H9 (cell line): ENCODE measurements at regions not wholly inside any gene's neighbourhood (a gene's known extent, or its start where the extent isn't known, plus 50 kb on each side); places are given as distances from the start of the nearest gene placed in this dataset.

Experiments
- DNase-seq: peaks from one replicate; pipeline ENCODE4 v3.0.0-alpha.2; 2017
- H2AFZ ChIP-seq: one replicate; pipeline ENCODE4 v1.6.1; 2013; ENCODE audit warnings: mild to moderate bottlenecking, low read length, control low read depth, moderate library complexity
- H2AK5ac ChIP-seq: 2 replicates; pipeline ENCODE4 v1.6.1; 2013; ENCODE audit warnings: low read length, control low read depth, mixed read lengths; ENCODE audit not compliant: insufficient read length
- H2BK120ac ChIP-seq: one replicate; pipeline ENCODE4 v1.6.1; 2013; ENCODE audit warnings: low read depth, mild to moderate bottlenecking, low read length, control low read depth, inconsistent platforms; ENCODE audit not compliant: poor library complexity, severe bottlenecking
- H2BK12ac ChIP-seq: 2 replicates; pipeline ENCODE4 v1.6.1; 2013; ENCODE audit warnings: low read length, control low read depth, mixed read lengths, low read depth; ENCODE audit not compliant: insufficient read length
- H2BK15ac ChIP-seq: 2 replicates; pipeline ENCODE4 v1.6.1; 2013; ENCODE audit warnings: low read depth, low read length, control low read depth
- H2BK20ac ChIP-seq: one replicate; pipeline ENCODE4 v1.6.1; 2013; ENCODE audit warnings: low read depth, mild to moderate bottlenecking, low read length, control low read depth, inconsistent platforms; ENCODE audit not compliant: poor library complexity, severe bottlenecking
- H2BK5ac ChIP-seq: 2 replicates; pipeline ENCODE4 v1.6.1; 2013; ENCODE audit warnings: low read length, control low read depth, mixed read lengths; ENCODE audit not compliant: insufficient read length
- H3K14ac ChIP-seq: 2 replicates; pipeline ENCODE4 v1.6.1; 2013; ENCODE audit warnings: low read length, control low read depth; ENCODE audit not compliant: insufficient read depth
- H3K18ac ChIP-seq: 2 replicates; pipeline ENCODE4 v1.6.1; 2013; ENCODE audit warnings: low read depth, mild to moderate bottlenecking, mixed read lengths, low read length, control low read depth; ENCODE audit not compliant: insufficient read length
- H3K23ac ChIP-seq: 2 replicates; pipeline ENCODE4 v1.6.1; 2013; ENCODE audit warnings: low read length, control low read depth, mixed read lengths, low read depth; ENCODE audit not compliant: insufficient read length
- H3K23me2 ChIP-seq: 2 replicates; pipeline ENCODE4 v1.6.1; 2013; ENCODE audit warnings: low read depth, mild to moderate bottlenecking, mixed read lengths, low read length, control low read depth; ENCODE audit not compliant: insufficient read length, poor library complexity, severe bottlenecking
- H3K27ac ChIP-seq: 2 replicates; pipeline ENCODE4 v1.5.1; 2013; ENCODE audit warnings: low read length, control low read depth, mixed read lengths, low read depth; ENCODE audit not compliant: insufficient read length
- H3K27me3 ChIP-seq: 2 replicates; pipeline ENCODE4 v1.6.1; 2013; ENCODE audit warnings: low read length, control low read depth, inconsistent platforms; ENCODE audit not compliant: insufficient read depth
- H3K4ac ChIP-seq: 2 replicates; pipeline ENCODE4 v1.6.1; 2013; ENCODE audit warnings: low read depth, mild to moderate bottlenecking, control low read depth, inconsistent platforms, low read length, moderate library complexity
- H3K4me1 ChIP-seq: 2 replicates; pipeline ENCODE4 v1.6.1; 2013; ENCODE audit warnings: low read length, control low read depth, inconsistent platforms; ENCODE audit not compliant: insufficient read depth
- H3K4me2 ChIP-seq: 2 replicates; pipeline ENCODE4 v1.6.1; 2013; ENCODE audit warnings: low read length, control low read depth, mixed read lengths; ENCODE audit not compliant: insufficient read length, insufficient read depth
- H3K56ac ChIP-seq: 2 replicates; pipeline ENCODE4 v1.6.1; 2013; ENCODE audit warnings: low read depth, mild to moderate bottlenecking, mixed read lengths, low read length, control low read depth; ENCODE audit not compliant: insufficient read length
- H3K79me1 ChIP-seq: 2 replicates; pipeline ENCODE4 v1.6.1; 2013; ENCODE audit warnings: low read depth, mild to moderate bottlenecking, moderate library complexity, low read length, control low read depth, inconsistent platforms; ENCODE audit not compliant: insufficient read depth, poor library complexity, severe bottlenecking
- H3K79me2 ChIP-seq: 2 replicates; pipeline ENCODE4 v1.6.1; 2013; ENCODE audit warnings: low read length, control low read depth, inconsistent platforms; ENCODE audit not compliant: insufficient read depth
- H3K9ac ChIP-seq: 2 replicates; pipeline ENCODE4 v1.6.1; 2013; ENCODE audit warnings: low read length, control low read depth, mixed read lengths; ENCODE audit not compliant: insufficient read length; ENCODE audit errors: extremely low read depth
- H3K9me3 ChIP-seq: one replicate; pipeline ENCODE4 v1.6.1; 2013; ENCODE audit warnings: low read depth, low read length, inconsistent platforms; ENCODE audit not compliant: control insufficient read depth
- H3T11ph ChIP-seq: one replicate; pipeline ENCODE4 v1.6.1; 2013; ENCODE audit warnings: mild to moderate bottlenecking, low read length, control low read depth, inconsistent platforms
- H4K20me1 ChIP-seq: one replicate; pipeline ENCODE4 v1.6.1; 2013; ENCODE audit not compliant: control insufficient read depth, insufficient read length, insufficient read depth
- H4K5ac ChIP-seq: 2 replicates; pipeline ENCODE4 v1.6.1; 2013; ENCODE audit warnings: low read depth, mild to moderate bottlenecking, mixed read lengths, low read length, control low read depth; ENCODE audit not compliant: insufficient read length
- H4K8ac ChIP-seq: replicated peaks from 2 replicates; pipeline ENCODE4 v1.6.1; 2013; ENCODE audit warnings: low read length, control low read depth, mixed read lengths, low read depth; ENCODE audit not compliant: insufficient read length
- H4K91ac ChIP-seq: 2 replicates; pipeline ENCODE4 v1.6.1; 2013; ENCODE audit warnings: low read depth, mild to moderate bottlenecking, moderate library complexity, mixed read lengths, low read length, control low read depth; ENCODE audit not compliant: insufficient read length
- H3K27ac Mint-ChIP-seq, 3 experiments: 2 replicates in 2 of 3; 3 replicates in 1 of 3; pipeline ENCODE4 v1.8.0; 2020 to 2021; ENCODE audit warnings: mixed read lengths in 3 of 3, mild to moderate bottlenecking in 1 of 3, moderate library complexity in 1 of 3
- H3K27me3 Mint-ChIP-seq: 2 replicates; pipeline ENCODE4 v1.8.0; 2021; ENCODE audit warnings: low read depth, mild to moderate bottlenecking, moderate library complexity, mixed read lengths
- H3K36me3 Mint-ChIP-seq, 3 experiments: 2 replicates in 2 of 3; 3 replicates in 1 of 3; pipeline ENCODE4 v1.8.0; 2020 to 2021; ENCODE audit warnings: low read depth in 3 of 3, mixed read lengths in 3 of 3; ENCODE audit not compliant: insufficient read depth in 1 of 3
- H3K4me1 Mint-ChIP-seq, 2 experiments: 2 replicates each; pipeline ENCODE4 v1.8.0; 2020; ENCODE audit warnings: mixed read lengths in 2 of 2
- H3K4me3 Mint-ChIP-seq, 2 experiments: 2 replicates in 1 of 2; 3 replicates in 1 of 2; pipeline ENCODE4 v1.8.0; 2020 to 2021; ENCODE audit warnings: mild to moderate bottlenecking in 2 of 2, mixed read lengths in 2 of 2, moderate library complexity in 1 of 2
- H3K9me3 Mint-ChIP-seq, 2 experiments: 2 replicates in 1 of 2; 3 replicates in 1 of 2; pipeline ENCODE4 v1.8.0; 2020; ENCODE audit warnings: mild to moderate bottlenecking in 2 of 2, mixed read lengths in 2 of 2, moderate library complexity in 1 of 2
- WGBS: extraction: QIAGEN DNeasy Blood & Tissue Kit; methylation state at CpG from one replicate; pipeline ENCODE4 v1.1.7; 2013; ENCODE audit warnings: missing lambda C conversion rate, low lambda C conversion rate, mixed read lengths; ENCODE audit not compliant: insufficient read length; ENCODE audit errors: extremely low coverage; 5-methylcytosine and 5-hydroxymethylcytosine counted together
- TF ChIP-seq, protein P1 (sequence below): fragments of 200-600 bp; sonication (generic); conservative IDR thresholded peaks from 3 replicates; pipeline ENCODE4 v1.8.0; 2021; ENCODE audit warnings: antibody characterized with exemption, mild to moderate bottlenecking

DNA sequence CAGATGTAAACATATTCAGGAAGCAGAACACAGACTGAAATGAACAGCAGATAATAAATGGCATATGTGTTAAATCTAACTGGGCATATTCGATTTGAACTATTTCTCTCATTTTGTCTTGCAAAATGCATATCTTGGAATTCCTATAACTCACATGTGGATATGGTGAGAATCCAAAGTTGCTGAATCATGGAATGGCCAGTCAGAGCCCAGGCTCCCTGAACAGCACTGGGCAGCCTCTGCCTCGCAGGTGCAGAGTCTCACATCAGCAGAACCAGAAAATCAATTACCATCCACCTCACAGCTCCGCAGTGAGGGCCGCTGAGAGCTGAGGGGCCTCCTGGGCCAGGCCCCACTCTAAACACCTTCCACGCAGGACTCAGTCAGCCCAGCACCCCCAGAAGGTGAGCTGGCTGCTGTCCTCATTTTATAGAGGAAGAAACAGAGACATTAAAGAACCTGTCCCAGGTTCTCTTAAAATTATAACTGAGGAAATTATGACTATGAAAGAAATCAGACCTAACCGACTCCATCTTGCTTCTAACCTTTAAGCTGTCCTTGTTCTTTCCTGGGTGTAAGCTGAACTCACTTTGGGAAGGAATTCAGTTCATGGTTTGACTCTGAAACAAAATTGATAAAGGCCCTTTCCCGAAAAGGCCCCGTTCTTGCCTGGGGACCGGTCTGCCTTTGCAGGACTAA is 269.1 kb upstream of the SFSWAP start:
- no peak overlapping the region for H3K56ac ChIP-seq
- no peaks in the 10 kb centered on the region for H3K79me1 ChIP-seq
- H3K4ac ChIP-seq, result no peak overlapping the region
- no peaks in the 10 kb centered on the region for H3K27me3 ChIP-seq
- H2AFZ ChIP-seq, result no peak overlapping the region
- no peaks in the 10 kb centered on the region for H3K9me3 ChIP-seq
- H4K8ac ChIP-seq, result no peak overlapping the region
- DNase-seq, result no peak
- Mint-ChIP-seq H3K27ac (no peak overlapping the region), H3K36me3 (no peaks in the 10 kb centered on the region; a peak in 1 of 7 replicates), H3K9me3 (no peaks in the 10 kb centered on the region), H3K27me3 (no peaks in the 10 kb centered on the region), H3K4me1 (peaks cover 4 to 22% of the 10 kb centered on the region in 2 experiments), H3K4me3 (no peak overlapping the region)
- no peak overlapping the region for H2BK120ac ChIP-seq
- H3K14ac ChIP-seq, result no peak overlapping the region
- H4K91ac ChIP-seq, result no peak overlapping the region
- H3K4me1 ChIP-seq, result no peaks in the 10 kb centered on the region
- H4K5ac ChIP-seq, result no peak overlapping the region
- H2BK5ac ChIP-seq, result no peak overlapping the region
- no CpG with 5 or more reads among the region's 9 CpGs for WGBS
- no peak overlapping the region for H3K27ac ChIP-seq
- H3K9ac ChIP-seq, result no peak overlapping the region
- no peak overlapping the region for H2BK15ac ChIP-seq
- H3K18ac ChIP-seq, result no peak overlapping the region
- TF ChIP-seq, protein P1, sequence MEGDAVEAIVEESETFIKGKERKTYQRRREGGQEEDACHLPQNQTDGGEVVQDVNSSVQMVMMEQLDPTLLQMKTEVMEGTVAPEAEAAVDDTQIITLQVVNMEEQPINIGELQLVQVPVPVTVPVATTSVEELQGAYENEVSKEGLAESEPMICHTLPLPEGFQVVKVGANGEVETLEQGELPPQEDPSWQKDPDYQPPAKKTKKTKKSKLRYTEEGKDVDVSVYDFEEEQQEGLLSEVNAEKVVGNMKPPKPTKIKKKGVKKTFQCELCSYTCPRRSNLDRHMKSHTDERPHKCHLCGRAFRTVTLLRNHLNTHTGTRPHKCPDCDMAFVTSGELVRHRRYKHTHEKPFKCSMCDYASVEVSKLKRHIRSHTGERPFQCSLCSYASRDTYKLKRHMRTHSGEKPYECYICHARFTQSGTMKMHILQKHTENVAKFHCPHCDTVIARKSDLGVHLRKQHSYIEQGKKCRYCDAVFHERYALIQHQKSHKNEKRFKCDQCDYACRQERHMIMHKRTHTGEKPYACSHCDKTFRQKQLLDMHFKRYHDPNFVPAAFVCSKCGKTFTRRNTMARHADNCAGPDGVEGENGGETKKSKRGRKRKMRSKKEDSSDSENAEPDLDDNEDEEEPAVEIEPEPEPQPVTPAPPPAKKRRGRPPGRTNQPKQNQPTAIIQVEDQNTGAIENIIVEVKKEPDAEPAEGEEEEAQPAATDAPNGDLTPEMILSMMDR, result no peak
- H3K23ac ChIP-seq, result no peak overlapping the region
- H4K20me1 ChIP-seq, result no peaks in the 10 kb centered on the region
- no peaks in the 10 kb centered on the region for H3K23me2 ChIP-seq
- H3K4me2 ChIP-seq, result no peak overlapping the region
- no peak overlapping the region for H3T11ph ChIP-seq
- no peak overlapping the region for H2AK5ac ChIP-seq
- H2BK12ac ChIP-seq, result no peak overlapping the region
- no peaks in the 10 kb centered on the region for H3K79me2 ChIP-seq
- no peak overlapping the region for H2BK20ac ChIP-seq
